ENCODE measurements at regions not wholly inside any gene's neighbourhood (a gene's known extent, or its start where the extent isn't known, plus 50 kb on each side); places are given as distances from the start of the nearest gene placed in this dataset.

DNA sequence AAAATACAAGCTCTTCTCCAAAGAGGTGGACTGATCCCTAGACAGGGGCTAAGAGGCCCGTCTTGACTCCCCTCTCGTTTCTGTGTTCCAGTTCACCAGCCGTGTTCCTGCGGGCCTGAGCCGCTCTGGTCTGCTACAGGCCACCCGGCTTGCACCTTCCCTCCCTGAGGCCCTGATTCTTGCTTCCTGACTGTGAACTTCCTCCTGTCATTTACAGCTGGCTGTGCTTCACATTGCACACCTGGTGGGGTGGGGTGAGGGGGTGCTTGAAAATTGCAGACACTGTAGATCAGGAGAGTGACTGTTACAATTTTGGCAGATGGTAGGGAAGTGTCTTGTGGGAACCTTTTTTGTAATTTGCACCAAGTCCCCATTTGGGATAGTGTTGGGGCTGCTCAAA is 64.4 kb downstream of the TSN start:
- no peak for TF ChIP-seq EZH2 (IDR thresholded peaks at IDR 0.05; ENCODE audit: low read depth, low read length, severe bottlenecking)
- TF ChIP-seq CHD1 (IDR thresholded peaks at IDR 0.05; ENCODE audit: low read depth, low read length): no peak
- TF ChIP-seq EP300 (IDR thresholded peaks at IDR 0.05; ENCODE audit: borderline replicate concordance in 1 of 2, low read depth in 2 of 2, low read length in 2 of 2): no peak
- no peak for TF ChIP-seq POLR2A (IDR thresholded peaks at IDR 0.05; ENCODE audit: control extremely low read depth in 1 of 2, low read depth in 2 of 2, low read length in 2 of 2)
- no peak for TF ChIP-seq ZNF274 (IDR thresholded peaks at IDR 0.05; ENCODE audit: borderline replicate concordance, extremely low read depth, low read length)
- no peak for TF ChIP-seq TAF1 (IDR thresholded peaks at IDR 0.05; ENCODE audit: low read depth, low read length)
- TF ChIP-seq, protein P1, sequence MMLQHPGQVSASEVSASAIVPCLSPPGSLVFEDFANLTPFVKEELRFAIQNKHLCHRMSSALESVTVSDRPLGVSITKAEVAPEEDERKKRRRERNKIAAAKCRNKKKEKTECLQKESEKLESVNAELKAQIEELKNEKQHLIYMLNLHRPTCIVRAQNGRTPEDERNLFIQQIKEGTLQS (IDR thresholded peaks at IDR 0.05; ENCODE audit: insufficient read depth, low read depth, low read length): no peak
- TF ChIP-seq HDAC2 (IDR thresholded peaks at IDR 0.05; ENCODE audit: borderline replicate concordance in 1 of 2, low read depth in 2 of 2, low read length in 2 of 2): no peak
- TF ChIP-seq ASH2L (IDR thresholded peaks at IDR 0.05; ENCODE audit: low read length): no peak
- TF ChIP-seq, protein P2, sequence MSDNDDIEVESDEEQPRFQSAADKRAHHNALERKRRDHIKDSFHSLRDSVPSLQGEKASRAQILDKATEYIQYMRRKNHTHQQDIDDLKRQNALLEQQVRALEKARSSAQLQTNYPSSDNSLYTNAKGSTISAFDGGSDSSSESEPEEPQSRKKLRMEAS (IDR thresholded peaks at IDR 0.05): no peak
- TF ChIP-seq CTCF (IDR thresholded peaks at IDR 0.05; ENCODE audit: control extremely low read depth in 1 of 3, insufficient read depth in 1 of 3, low read depth in 1 of 3, low read length in 3 of 3): no peak
- no peak for TF ChIP-seq JUN (IDR thresholded peaks at IDR 0.05; ENCODE audit: low read depth, low read length)
- no peak for TF ChIP-seq CEBPB (IDR thresholded peaks at IDR 0.05; ENCODE audit: low read depth, low read length)
- TF ChIP-seq POU5F1 (IDR thresholded peaks at IDR 0.05; ENCODE audit: low read depth, low read length): no peak
